H9 (cell line): ENCODE measurements at regions not wholly inside any gene's neighbourhood (a gene's known extent, or its start where the extent isn't known, plus 50 kb on each side); places are given as distances from the start of the nearest gene placed in this dataset.

Experiments
- DNase-seq: peaks from one replicate; pipeline ENCODE4 v3.0.0-alpha.2; 2017
- H2AFZ ChIP-seq: one replicate; pipeline ENCODE4 v1.6.1; 2013; ENCODE audit warnings: mild to moderate bottlenecking, low read length, control low read depth, moderate library complexity
- H2AK5ac ChIP-seq: 2 replicates; pipeline ENCODE4 v1.6.1; 2013; ENCODE audit warnings: low read length, control low read depth, mixed read lengths; ENCODE audit not compliant: insufficient read length
- H2BK120ac ChIP-seq: one replicate; pipeline ENCODE4 v1.6.1; 2013; ENCODE audit warnings: low read depth, mild to moderate bottlenecking, low read length, control low read depth, inconsistent platforms; ENCODE audit not compliant: poor library complexity, severe bottlenecking
- H2BK12ac ChIP-seq: 2 replicates; pipeline ENCODE4 v1.6.1; 2013; ENCODE audit warnings: low read length, control low read depth, mixed read lengths, low read depth; ENCODE audit not compliant: insufficient read length
- H2BK15ac ChIP-seq: 2 replicates; pipeline ENCODE4 v1.6.1; 2013; ENCODE audit warnings: low read depth, low read length, control low read depth
- H2BK20ac ChIP-seq: one replicate; pipeline ENCODE4 v1.6.1; 2013; ENCODE audit warnings: low read depth, mild to moderate bottlenecking, low read length, control low read depth, inconsistent platforms; ENCODE audit not compliant: poor library complexity, severe bottlenecking
- H2BK5ac ChIP-seq: 2 replicates; pipeline ENCODE4 v1.6.1; 2013; ENCODE audit warnings: low read length, control low read depth, mixed read lengths; ENCODE audit not compliant: insufficient read length
- H3K14ac ChIP-seq: 2 replicates; pipeline ENCODE4 v1.6.1; 2013; ENCODE audit warnings: low read length, control low read depth; ENCODE audit not compliant: insufficient read depth
- H3K18ac ChIP-seq: 2 replicates; pipeline ENCODE4 v1.6.1; 2013; ENCODE audit warnings: low read depth, mild to moderate bottlenecking, mixed read lengths, low read length, control low read depth; ENCODE audit not compliant: insufficient read length
- H3K23ac ChIP-seq: 2 replicates; pipeline ENCODE4 v1.6.1; 2013; ENCODE audit warnings: low read length, control low read depth, mixed read lengths, low read depth; ENCODE audit not compliant: insufficient read length
- H3K23me2 ChIP-seq: 2 replicates; pipeline ENCODE4 v1.6.1; 2013; ENCODE audit warnings: low read depth, mild to moderate bottlenecking, mixed read lengths, low read length, control low read depth; ENCODE audit not compliant: insufficient read length, poor library complexity, severe bottlenecking
- H3K27ac ChIP-seq: 2 replicates; pipeline ENCODE4 v1.5.1; 2013; ENCODE audit warnings: low read length, control low read depth, mixed read lengths, low read depth; ENCODE audit not compliant: insufficient read length
- H3K27me3 ChIP-seq: 2 replicates; pipeline ENCODE4 v1.6.1; 2013; ENCODE audit warnings: low read length, control low read depth, inconsistent platforms; ENCODE audit not compliant: insufficient read depth
- H3K4ac ChIP-seq: 2 replicates; pipeline ENCODE4 v1.6.1; 2013; ENCODE audit warnings: low read depth, mild to moderate bottlenecking, control low read depth, inconsistent platforms, low read length, moderate library complexity
- H3K4me1 ChIP-seq: 2 replicates; pipeline ENCODE4 v1.6.1; 2013; ENCODE audit warnings: low read length, control low read depth, inconsistent platforms; ENCODE audit not compliant: insufficient read depth
- H3K4me2 ChIP-seq: 2 replicates; pipeline ENCODE4 v1.6.1; 2013; ENCODE audit warnings: low read length, control low read depth, mixed read lengths; ENCODE audit not compliant: insufficient read length, insufficient read depth
- H3K56ac ChIP-seq: 2 replicates; pipeline ENCODE4 v1.6.1; 2013; ENCODE audit warnings: low read depth, mild to moderate bottlenecking, mixed read lengths, low read length, control low read depth; ENCODE audit not compliant: insufficient read length
- H3K79me1 ChIP-seq: 2 replicates; pipeline ENCODE4 v1.6.1; 2013; ENCODE audit warnings: low read depth, mild to moderate bottlenecking, moderate library complexity, low read length, control low read depth, inconsistent platforms; ENCODE audit not compliant: insufficient read depth, poor library complexity, severe bottlenecking
- H3K79me2 ChIP-seq: 2 replicates; pipeline ENCODE4 v1.6.1; 2013; ENCODE audit warnings: low read length, control low read depth, inconsistent platforms; ENCODE audit not compliant: insufficient read depth
- H3K9ac ChIP-seq: 2 replicates; pipeline ENCODE4 v1.6.1; 2013; ENCODE audit warnings: low read length, control low read depth, mixed read lengths; ENCODE audit not compliant: insufficient read length; ENCODE audit errors: extremely low read depth
- H3K9me3 ChIP-seq: one replicate; pipeline ENCODE4 v1.6.1; 2013; ENCODE audit warnings: low read depth, low read length, inconsistent platforms; ENCODE audit not compliant: control insufficient read depth
- H3T11ph ChIP-seq: one replicate; pipeline ENCODE4 v1.6.1; 2013; ENCODE audit warnings: mild to moderate bottlenecking, low read length, control low read depth, inconsistent platforms
- H4K20me1 ChIP-seq: one replicate; pipeline ENCODE4 v1.6.1; 2013; ENCODE audit not compliant: control insufficient read depth, insufficient read length, insufficient read depth
- H4K5ac ChIP-seq: 2 replicates; pipeline ENCODE4 v1.6.1; 2013; ENCODE audit warnings: low read depth, mild to moderate bottlenecking, mixed read lengths, low read length, control low read depth; ENCODE audit not compliant: insufficient read length
- H4K8ac ChIP-seq: replicated peaks from 2 replicates; pipeline ENCODE4 v1.6.1; 2013; ENCODE audit warnings: low read length, control low read depth, mixed read lengths, low read depth; ENCODE audit not compliant: insufficient read length
- H4K91ac ChIP-seq: 2 replicates; pipeline ENCODE4 v1.6.1; 2013; ENCODE audit warnings: low read depth, mild to moderate bottlenecking, moderate library complexity, mixed read lengths, low read length, control low read depth; ENCODE audit not compliant: insufficient read length
- H3K27ac Mint-ChIP-seq, 3 experiments: 2 replicates in 2 of 3; 3 replicates in 1 of 3; pipeline ENCODE4 v1.8.0; 2020 to 2021; ENCODE audit warnings: mixed read lengths in 3 of 3, mild to moderate bottlenecking in 1 of 3, moderate library complexity in 1 of 3
- H3K27me3 Mint-ChIP-seq: 2 replicates; pipeline ENCODE4 v1.8.0; 2021; ENCODE audit warnings: low read depth, mild to moderate bottlenecking, moderate library complexity, mixed read lengths
- H3K36me3 Mint-ChIP-seq, 3 experiments: 2 replicates in 2 of 3; 3 replicates in 1 of 3; pipeline ENCODE4 v1.8.0; 2020 to 2021; ENCODE audit warnings: low read depth in 3 of 3, mixed read lengths in 3 of 3; ENCODE audit not compliant: insufficient read depth in 1 of 3
- H3K4me1 Mint-ChIP-seq, 2 experiments: 2 replicates each; pipeline ENCODE4 v1.8.0; 2020; ENCODE audit warnings: mixed read lengths in 2 of 2
- H3K4me3 Mint-ChIP-seq, 2 experiments: 2 replicates in 1 of 2; 3 replicates in 1 of 2; pipeline ENCODE4 v1.8.0; 2020 to 2021; ENCODE audit warnings: mild to moderate bottlenecking in 2 of 2, mixed read lengths in 2 of 2, moderate library complexity in 1 of 2
- H3K9me3 Mint-ChIP-seq, 2 experiments: 2 replicates in 1 of 2; 3 replicates in 1 of 2; pipeline ENCODE4 v1.8.0; 2020; ENCODE audit warnings: mild to moderate bottlenecking in 2 of 2, mixed read lengths in 2 of 2, moderate library complexity in 1 of 2
- CTCF ChIP-seq: fragments of 200-600 bp; sonication (generic); conservative IDR thresholded peaks from 3 replicates; pipeline ENCODE4 v1.8.0; 2021; ENCODE audit warnings: antibody characterized with exemption, mild to moderate bottlenecking
- WGBS: extraction: QIAGEN DNeasy Blood & Tissue Kit; methylation state at CpG from one replicate; pipeline ENCODE4 v1.1.7; 2013; ENCODE audit warnings: missing lambda C conversion rate, low lambda C conversion rate, mixed read lengths; ENCODE audit not compliant: insufficient read length; ENCODE audit errors: extremely low coverage; 5-methylcytosine and 5-hydroxymethylcytosine counted together

GRCh38 chr4:24273136-24273535 is 311.2 kb downstream of the DHX15 start:
- Mint-ChIP-seq H3K9me3 (no peaks in the 10 kb centered on the region), H3K4me3 (no peak overlapping the region), H3K36me3 (no peaks in the 10 kb centered on the region), H3K27me3 (no peaks in the 10 kb centered on the region), H3K27ac (no peak overlapping the region), H3K4me1 (peaks cover 4 to 5% of the 10 kb centered on the region in 2 experiments)
- Histone ChIP-seq H3K27me3 (no peaks in the 10 kb centered on the region), H3K18ac (no peak overlapping the region), H3K4me1 (no peaks in the 10 kb centered on the region), H3K56ac (no peak overlapping the region), H3K4ac (no peak overlapping the region), H2BK20ac (no peak overlapping the region), H2AK5ac (no peak overlapping the region), H3T11ph (no peak overlapping the region), H2AFZ (no peak overlapping the region), H3K23me2 (no peaks in the 10 kb centered on the region), H4K20me1 (no peaks in the 10 kb centered on the region), H2BK5ac (no peak overlapping the region), H2BK15ac (no peak overlapping the region), H4K5ac (no peak overlapping the region), H3K23ac (no peak overlapping the region), H3K27ac (no peak overlapping the region), H3K9me3 (no peaks in the 10 kb centered on the region), H4K8ac (no peak overlapping the region), H2BK120ac (no peak overlapping the region), H2BK12ac (no peak overlapping the region), H3K14ac (no peak overlapping the region), H4K91ac (no peak overlapping the region), H3K79me2 (0 out of 2 replicates have a peak, but pooled peaks cover 2% of the 10 kb centered on the region), H3K9ac (no peak overlapping the region), H3K4me2 (no peak overlapping the region), H3K79me1 (no peaks in the 10 kb centered on the region)
- no peak for TF ChIP-seq CTCF
- no CpG with 5 or more reads among the region's 4 CpGs for WGBS
- DNase-seq: no peak
